Astrocyte (in vitro differentiated cells and primary cell): ENCODE measurements at regions not wholly inside any gene's neighbourhood (a gene's known extent, or its start where the extent isn't known, plus 50 kb on each side); places are given as distances from the start of the nearest gene placed in this dataset.

Experiments
- CTCF ChIP-seq: IDR thresholded peaks from 2 replicates; pipeline ENCODE4 v1.5.1; 2011; ENCODE audit warnings: low read depth, mild to moderate bottlenecking, inconsistent platforms, low read length, moderate library complexity; ENCODE audit not compliant: insufficient read depth
- EZH2 ChIP-seq: IDR thresholded peaks from 2 replicates; pipeline ENCODE4 v1.6.1; 2012; ENCODE audit warnings: mild to moderate bottlenecking, low read length, inconsistent platforms; ENCODE audit not compliant: insufficient read depth

GRCh38 chr6:23533944-23534343, 592.1 kb upstream of the NRSN1 start:
- TF ChIP-seq CTCF (no peak), EZH2 (no peak)
